ENCODE measurements at regions not wholly inside any gene's neighbourhood (a gene's known extent, or its start where the extent isn't known, plus 50 kb on each side); places are given as distances from the start of the nearest gene placed in this dataset.

- TF ChIP-seq, protein P1, sequence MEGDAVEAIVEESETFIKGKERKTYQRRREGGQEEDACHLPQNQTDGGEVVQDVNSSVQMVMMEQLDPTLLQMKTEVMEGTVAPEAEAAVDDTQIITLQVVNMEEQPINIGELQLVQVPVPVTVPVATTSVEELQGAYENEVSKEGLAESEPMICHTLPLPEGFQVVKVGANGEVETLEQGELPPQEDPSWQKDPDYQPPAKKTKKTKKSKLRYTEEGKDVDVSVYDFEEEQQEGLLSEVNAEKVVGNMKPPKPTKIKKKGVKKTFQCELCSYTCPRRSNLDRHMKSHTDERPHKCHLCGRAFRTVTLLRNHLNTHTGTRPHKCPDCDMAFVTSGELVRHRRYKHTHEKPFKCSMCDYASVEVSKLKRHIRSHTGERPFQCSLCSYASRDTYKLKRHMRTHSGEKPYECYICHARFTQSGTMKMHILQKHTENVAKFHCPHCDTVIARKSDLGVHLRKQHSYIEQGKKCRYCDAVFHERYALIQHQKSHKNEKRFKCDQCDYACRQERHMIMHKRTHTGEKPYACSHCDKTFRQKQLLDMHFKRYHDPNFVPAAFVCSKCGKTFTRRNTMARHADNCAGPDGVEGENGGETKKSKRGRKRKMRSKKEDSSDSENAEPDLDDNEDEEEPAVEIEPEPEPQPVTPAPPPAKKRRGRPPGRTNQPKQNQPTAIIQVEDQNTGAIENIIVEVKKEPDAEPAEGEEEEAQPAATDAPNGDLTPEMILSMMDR (IDR thresholded peaks at IDR 0.05; ENCODE audit: insufficient read depth, low read depth, low read length), result no peak
- TF ChIP-seq EZH2 (IDR thresholded peaks at IDR 0.05; ENCODE audit: insufficient read depth, low read length), result no peak
Observed at GRCh38 chr4:166366012-166366411, 493.0 kb downstream of the TLL1 start.

Data from astrocyte (in vitro differentiated cells and primary cell).